Keratinocyte (primary cell): ENCODE measurements at regions not wholly inside any gene's neighbourhood (a gene's known extent, or its start where the extent isn't known, plus 50 kb on each side); places are given as distances from the start of the nearest gene placed in this dataset.

ENCODE experiments used
- DNase-seq: peaks from one replicate; pipeline ENCODE4 v3.0.0-alpha.2; 2011; ENCODE audit warnings: low read depth, missing footprints, low spot score
- FAIRE-seq: peaks from 2 replicates; lab custom pipeline; 2011; peaks lifted over from hg19 to GRCh38; lab: Jason Lieb, UNC
- H2AFZ ChIP-seq: 2 replicates; pipeline ENCODE4 v1.6.0; 2012; ENCODE audit warnings: low read length, control low read depth, inconsistent platforms; ENCODE audit not compliant: control insufficient read depth
- H3K27ac ChIP-seq: 2 replicates; pipeline ENCODE4 v1.5.1; 2011; ENCODE audit warnings: low read length; ENCODE audit not compliant: control insufficient read depth, insufficient read depth
- H3K27me3 ChIP-seq: 3 replicates; pipeline ENCODE4 v1.6.0; 2011; ENCODE audit warnings: low read length; ENCODE audit not compliant: control insufficient read depth, insufficient read depth; ENCODE audit errors: extremely low read depth
- H3K36me3 ChIP-seq, 2 experiments: 2 replicates in 1 of 2; 3 replicates in 1 of 2; pipeline ENCODE4 v1.5.1; 2011; ENCODE audit warnings: low read length in 2 of 2, mild to moderate bottlenecking in 1 of 2; ENCODE audit not compliant: control insufficient read depth in 2 of 2, insufficient read depth in 2 of 2; ENCODE audit errors: extremely low read depth in 1 of 2
- H3K4me1 ChIP-seq: 3 replicates; pipeline ENCODE4 v1.5.1; 2011; ENCODE audit warnings: low read length; ENCODE audit not compliant: control insufficient read depth, insufficient read depth; ENCODE audit errors: extremely low read depth
- H3K4me2 ChIP-seq: 3 replicates; pipeline ENCODE4 v1.6.0; 2011; ENCODE audit warnings: low read depth, low read length; ENCODE audit not compliant: control insufficient read depth, insufficient read depth; ENCODE audit errors: extremely low read depth
- H3K4me3 ChIP-seq, 3 experiments: fragments of 200-600 bp in 1 of 3; sonication (generic) in 1 of 3; 2 replicates in 2 of 3; 3 replicates in 1 of 3; pipeline ENCODE4 v1.5.1; 2011 to 2016; ENCODE audit warnings: low read length in 3 of 3, mild to moderate bottlenecking in 3 of 3, control low read depth in 2 of 3, inconsistent platforms in 1 of 3, low read depth in 1 of 3, mixed read lengths in 1 of 3, mixed run types in 1 of 3, moderate library complexity in 1 of 3; ENCODE audit not compliant: control insufficient read depth in 2 of 3, insufficient read depth in 2 of 3; ENCODE audit errors: extremely low read depth in 1 of 3
- H3K79me2 ChIP-seq: 2 replicates; pipeline ENCODE4 v1.6.0; 2012; ENCODE audit warnings: low read length; ENCODE audit not compliant: control insufficient read depth, insufficient read depth
- H3K9ac ChIP-seq: 3 replicates; pipeline ENCODE4 v1.6.0; 2011; ENCODE audit warnings: low read length; ENCODE audit not compliant: control insufficient read depth, insufficient read depth; ENCODE audit errors: extremely low read depth
- H3K9me1 ChIP-seq: 3 replicates; pipeline ENCODE4 v1.6.0; 2011; ENCODE audit warnings: low read length; ENCODE audit not compliant: control insufficient read depth, insufficient read depth; ENCODE audit errors: extremely low read depth
- H3K9me3 ChIP-seq: 2 replicates; pipeline ENCODE4 v1.5.1; 2012; ENCODE audit warnings: low read depth, low read length; ENCODE audit not compliant: control insufficient read depth
- H4K20me1 ChIP-seq: 3 replicates; pipeline ENCODE4 v1.6.0; 2011; ENCODE audit warnings: low read length; ENCODE audit not compliant: control insufficient read depth, insufficient read depth; ENCODE audit errors: extremely low read depth
- EZH2 ChIP-seq: IDR thresholded peaks from one replicate; pipeline ENCODE4 v1.6.1; 2012; ENCODE audit warnings: inconsistent platforms, mild to moderate bottlenecking, low read length, moderate library complexity
- dilution Hi-C: fragments of 300-500 bp; cut with MboI; formaldehyde crosslinking; loops from one replicate; pipeline ENCODE4 v1.7.0; 2020; ENCODE audit warnings: low sequenced_read_pairs; ENCODE audit not compliant: extremely low pct_ligation_motif_present
- TF ChIP-seq, protein P1 (sequence below), 3 experiments: IDR thresholded peaks in 1 of 3; conservative IDR thresholded peaks in 1 of 3; optimal IDR thresholded peaks in 1 of 3; 2 replicates in 2 of 3; 3 replicates in 1 of 3; pipeline versions ENCODE3 to v1.5.1; 2011; ENCODE audit warnings: low read length in 3 of 3, mild to moderate bottlenecking in 3 of 3, moderate library complexity in 2 of 3, control low read depth in 1 of 3, inconsistent platforms in 1 of 3; ENCODE audit not compliant: insufficient read depth in 2 of 3; ENCODE audit errors: extremely low read depth in 1 of 3

DNA sequence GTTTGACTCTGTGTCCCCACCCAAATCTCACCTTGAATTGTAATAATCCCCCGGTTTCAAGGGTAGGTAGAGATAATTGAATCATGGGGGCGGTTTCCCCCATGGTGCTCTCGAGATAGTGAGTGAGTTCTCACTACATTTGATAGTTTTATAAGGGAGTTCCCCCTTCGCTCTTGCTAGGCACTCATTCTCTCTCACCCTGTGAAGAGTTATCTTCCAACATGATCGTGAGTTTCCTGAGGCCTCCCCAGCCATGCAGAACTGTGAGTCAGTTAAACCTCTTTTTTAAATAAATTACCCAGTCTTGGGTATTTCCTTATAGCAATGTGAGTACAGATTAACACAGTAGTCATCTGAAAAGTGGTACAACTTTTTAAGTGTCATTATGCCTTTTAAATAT is 913.5 kb upstream of the LRRN3 start:
- no peak for FAIRE-seq

DNA sequence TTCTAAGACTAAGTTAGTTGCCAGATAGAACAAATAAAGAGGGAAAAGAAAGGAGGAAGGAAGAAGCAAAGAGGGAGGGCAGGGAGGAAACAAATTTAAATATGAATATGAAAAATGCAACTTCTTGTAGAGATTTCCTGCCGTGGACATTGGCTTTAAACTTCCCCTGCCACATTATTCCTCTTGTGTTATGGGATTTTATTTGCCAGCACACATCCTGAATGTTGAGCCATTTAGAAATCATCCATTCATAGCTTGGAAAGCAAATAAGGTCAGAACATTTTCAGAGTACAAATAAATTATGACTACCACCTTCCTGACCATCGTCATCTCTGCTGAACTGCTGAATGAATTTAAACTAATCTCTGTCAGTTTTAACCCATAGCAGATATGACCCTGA is 911.9 kb upstream of the LRRN3 start:
- Histone ChIP-seq H3K36me3 (no peaks in the 10 kb centered on the region), H3K4me1 (no peaks in the 10 kb centered on the region), H3K27me3 (no peaks in the 10 kb centered on the region), H3K9me1 (no peaks in the 10 kb centered on the region), H4K20me1 (no peaks in the 10 kb centered on the region), H3K27ac (no peak overlapping the region), H3K4me2 (no peak overlapping the region), H2AFZ (no peak overlapping the region), H3K9ac (no peak overlapping the region), H3K79me2 (no peaks in the 10 kb centered on the region), H3K4me3 (no peak overlapping the region), H3K9me3 (no peaks in the 10 kb centered on the region)
- TF ChIP-seq, protein P1, sequence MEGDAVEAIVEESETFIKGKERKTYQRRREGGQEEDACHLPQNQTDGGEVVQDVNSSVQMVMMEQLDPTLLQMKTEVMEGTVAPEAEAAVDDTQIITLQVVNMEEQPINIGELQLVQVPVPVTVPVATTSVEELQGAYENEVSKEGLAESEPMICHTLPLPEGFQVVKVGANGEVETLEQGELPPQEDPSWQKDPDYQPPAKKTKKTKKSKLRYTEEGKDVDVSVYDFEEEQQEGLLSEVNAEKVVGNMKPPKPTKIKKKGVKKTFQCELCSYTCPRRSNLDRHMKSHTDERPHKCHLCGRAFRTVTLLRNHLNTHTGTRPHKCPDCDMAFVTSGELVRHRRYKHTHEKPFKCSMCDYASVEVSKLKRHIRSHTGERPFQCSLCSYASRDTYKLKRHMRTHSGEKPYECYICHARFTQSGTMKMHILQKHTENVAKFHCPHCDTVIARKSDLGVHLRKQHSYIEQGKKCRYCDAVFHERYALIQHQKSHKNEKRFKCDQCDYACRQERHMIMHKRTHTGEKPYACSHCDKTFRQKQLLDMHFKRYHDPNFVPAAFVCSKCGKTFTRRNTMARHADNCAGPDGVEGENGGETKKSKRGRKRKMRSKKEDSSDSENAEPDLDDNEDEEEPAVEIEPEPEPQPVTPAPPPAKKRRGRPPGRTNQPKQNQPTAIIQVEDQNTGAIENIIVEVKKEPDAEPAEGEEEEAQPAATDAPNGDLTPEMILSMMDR (optimal IDR thresholded peaks at IDR 0.05 in 1 of 3, IDR thresholded peaks at IDR 0.05 in 1 of 3, conservative IDR thresholded peaks at IDR 0.05 in 1 of 3; ENCODE audit: extremely low read depth in 1 of 3, insufficient read depth in 2 of 3, low read length in 3 of 3): no peak
- TF ChIP-seq EZH2: no peak
- FAIRE-seq: no peak
- no peak for DNase-seq
- dilution Hi-C loops: no loop called here

More for the DNA sequence above, 913.5 kb upstream of the LRRN3 start:
- no peak overlapping the region for H3K4me2 ChIP-seq
- dilution Hi-C loops: no loop called here
- TF ChIP-seq EZH2: no peak
- TF ChIP-seq, protein P1 (optimal IDR thresholded peaks at IDR 0.05 in 1 of 3, IDR thresholded peaks at IDR 0.05 in 1 of 3, conservative IDR thresholded peaks at IDR 0.05 in 1 of 3; ENCODE audit: extremely low read depth in 1 of 3, insufficient read depth in 2 of 3, low read length in 3 of 3): no peak
- H2AFZ ChIP-seq: no peak overlapping the region
- no peaks in the 10 kb centered on the region for H3K36me3 ChIP-seq
- H3K4me3 ChIP-seq: no peak overlapping the region
- no peaks in the 10 kb centered on the region for H3K27me3 ChIP-seq
- DNase-seq: no peak
- H3K27ac ChIP-seq: no peak overlapping the region
- H3K9me1 ChIP-seq: no peaks in the 10 kb centered on the region
- H4K20me1 ChIP-seq: no peaks in the 10 kb centered on the region
- H3K9ac ChIP-seq: no peak overlapping the region
- H3K79me2 ChIP-seq: no peaks in the 10 kb centered on the region
- H3K9me3 ChIP-seq: no peaks in the 10 kb centered on the region
- H3K4me1 ChIP-seq: no peaks in the 10 kb centered on the region
